K562 (cell line): ENCODE measurements at regions not wholly inside any gene's neighbourhood (a gene's known extent, or its start where the extent isn't known, plus 50 kb on each side); places are given as distances from the start of the nearest gene placed in this dataset.

Source experiments
- ATAC-seq: fragments of 200-7000 bp; cut with Tn5 transposase; 3 replicates; pipeline ENCODE4 v1.9.1; 2020; ENCODE audit warnings: moderate library complexity
- BruUV-seq: library from RNA; stranded (reverse); fragments of 400-500 nt; replicated peaks from 2 replicates; lab custom pipeline; 2021; lab: Mats Ljungman, UMichigan
- CTCF ChIA-PET: fragments of 300-600 bp; formaldehyde crosslinking; extraction: SDS; loops from one replicate; lab custom pipeline; 2021; ENCODE audit warnings: low intra/inter-chr PET ratio; lab: Yijun Ruan, JAX
- POLR2A ChIA-PET: fragments of 300-600, 350-650 bp; sonication (Branson Sonifier 250); formaldehyde crosslinking; extraction: SDS; loops from one replicate; lab custom pipeline; 2021; ENCODE audit warnings: antibody characterized with exemption, inconsistent platforms; lab: Yijun Ruan, JAX
- DNase-seq, 4 experiments: peaks; one replicate each; pipeline versions ENCODE4 v3.0.0 to v3.0.0-alpha.2; 2011 to 2018; ENCODE audit warnings: low spot score in 3 of 4, mixed read lengths in 3 of 4; ENCODE audit errors: extremely low read depth in 1 of 4
- FAIRE-seq: peaks from 2 replicates; lab custom pipeline; 2011; peaks lifted over from hg19 to GRCh38; lab: Jason Lieb, UNC
- H2AFZ ChIP-seq: 2 replicates; pipeline ENCODE4 v1.6.0; 2011; ENCODE audit warnings: low read depth, low read length, control low read depth, inconsistent platforms
- H3K27ac ChIP-seq: fragments of 200-600 bp; 3 replicates; pipeline ENCODE4 v1.8.0; 2011; ENCODE audit warnings: low read depth, mild to moderate bottlenecking, control low read depth, inconsistent platforms, low read length, moderate library complexity, mixed read lengths; ENCODE audit errors: extremely low read depth
- H3K27me3 ChIP-seq, 2 experiments: fragments of 300-600 bp in 1 of 2; 2 replicates in 1 of 2; 3 replicates in 1 of 2; pipeline versions ENCODE4 v1.6.0 to v1.8.0; 2011; ENCODE audit warnings: inconsistent platforms in 2 of 2, low read length in 2 of 2, mild to moderate bottlenecking in 1 of 2, mixed read lengths in 1 of 2, moderate library complexity in 1 of 2; ENCODE audit not compliant: control insufficient read depth in 2 of 2, insufficient read depth in 2 of 2
- H3K36me3 ChIP-seq: fragments of 300-600 bp; 3 replicates; pipeline ENCODE4 v1.8.0; 2011; ENCODE audit warnings: mild to moderate bottlenecking, low read length, inconsistent platforms; ENCODE audit not compliant: control insufficient read depth, insufficient read depth
- H3K4me1 ChIP-seq, 2 experiments: fragments of 200-600 bp in 1 of 2; replicated peaks in 1 of 2; 2 replicates in 1 of 2; 3 replicates in 1 of 2; pipeline versions ENCODE4 v1.5.1 to v1.8.0; 2011; ENCODE audit warnings: inconsistent platforms in 2 of 2, low read length in 2 of 2, mild to moderate bottlenecking in 1 of 2, mixed read lengths in 1 of 2, moderate library complexity in 1 of 2; ENCODE audit not compliant: control insufficient read depth in 2 of 2, insufficient read depth in 2 of 2
- H3K4me2 ChIP-seq: 2 replicates; pipeline ENCODE4 v1.6.1; 2011; ENCODE audit warnings: low read length, control low read depth, inconsistent platforms, mixed read lengths; ENCODE audit not compliant: insufficient read depth
- H3K4me3 ChIP-seq: fragments of 200-600 bp; sonication (generic), shearing (Covaris generic); 2 replicates; pipeline ENCODE4 v1.5.1; 2016; ENCODE audit warnings: control low read depth, inconsistent platforms
- H3K79me2 ChIP-seq: fragments of 200-600 bp; 3 replicates; pipeline ENCODE4 v1.8.0; 2011; ENCODE audit warnings: low read length, inconsistent platforms; ENCODE audit not compliant: control insufficient read depth, insufficient read depth
- H3K9ac ChIP-seq, 2 experiments: 2 replicates each; pipeline versions ENCODE4 v1.6.0 to v1.6.1; 2011; ENCODE audit warnings: low read depth in 2 of 2, low read length in 2 of 2, control low read depth in 1 of 2, inconsistent platforms in 1 of 2, mild to moderate bottlenecking in 1 of 2, mixed read lengths in 1 of 2; ENCODE audit not compliant: insufficient read depth in 1 of 2
- H3K9me1 ChIP-seq: one replicate; pipeline ENCODE4 v1.6.0; 2011; ENCODE audit warnings: inconsistent platforms, mild to moderate bottlenecking, low read length, moderate library complexity; ENCODE audit not compliant: control insufficient read depth, insufficient read depth
- H3K9me3 ChIP-seq: replicated peaks from 2 replicates; pipeline ENCODE4 v1.5.1; 2011; ENCODE audit warnings: low read depth, low read length, inconsistent platforms; ENCODE audit not compliant: control insufficient read depth, insufficient read depth
- H4K20me1 ChIP-seq: replicated peaks from 2 replicates; pipeline ENCODE4 v1.6.1; 2011; ENCODE audit warnings: low read length, inconsistent platforms, mixed read lengths; ENCODE audit not compliant: control insufficient read depth, insufficient read depth
- GABPB1 ChIP-seq: sonication (generic); formaldehyde crosslinking; IDR thresholded peaks from 2 replicates; pipeline ENCODE4 v1.8.0; 2022; ENCODE audit warnings: mild to moderate bottlenecking, missing genetic modification reagents
- IFI16 ChIP-seq: fragments of 250-450 bp; sonication (Bioruptor Pico); IDR thresholded peaks from 2 replicates; pipeline ENCODE4 v2.1.2; 2022; ENCODE audit warnings: mild to moderate bottlenecking, inconsistent platforms
- MAFG ChIP-seq: fragments of 450-650 bp; conservative IDR thresholded peaks from 2 replicates; pipeline ENCODE4 v1.6.1; 2016; ENCODE audit warnings: missing genetic modification characterization, missing compliant biosample characterization
- PRPF4 ChIP-seq: fragments of 200-400 bp; formaldehyde crosslinking; IDR thresholded peaks from one replicate; pipeline ENCODE4 v1.6.1; 2017; ENCODE audit warnings: low read length, low read depth, mild to moderate bottlenecking; ENCODE audit not compliant: insufficient read depth, poor library complexity, severe bottlenecking
- RBM14 ChIP-seq: fragments of 200-400 bp; formaldehyde crosslinking; IDR thresholded peaks from 2 replicates; pipeline ENCODE4 v1.6.1; 2018; ENCODE audit warnings: low read depth, mild to moderate bottlenecking, low read length, moderate library complexity, borderline replicate concordance; ENCODE audit not compliant: insufficient read depth
- SNRNP70 ChIP-seq: fragments of 200-400 bp; formaldehyde crosslinking; optimal IDR thresholded peaks from 2 replicates; pipeline ENCODE3; 2017; ENCODE audit warnings: low read depth, low read length
- TCF3 ChIP-seq: sonication (generic); formaldehyde crosslinking; IDR thresholded peaks from 2 replicates; pipeline ENCODE4 v1.4.0; 2020; ENCODE audit warnings: mild to moderate bottlenecking, missing genetic modification reagents
- ZNF263 ChIP-seq: sonication (generic); formaldehyde crosslinking; IDR thresholded peaks from 2 replicates; pipeline ENCODE4 v1.8.0; 2022; ENCODE audit warnings: mild to moderate bottlenecking, missing genetic modification reagents, borderline replicate concordance
- ZNF586 ChIP-seq: fragments of 450-650 bp; formaldehyde crosslinking; conservative IDR thresholded peaks from 2 replicates; pipeline ENCODE4 v1.4.0; 2020; ENCODE audit warnings: mild to moderate bottlenecking, moderate library complexity
- WGBS: fragments of 100-300 bp; shearing (Covaris generic); methylation state at CpG from one replicate; pipeline ENCODE4 v1.1.6; 2016; ENCODE audit warnings: low coverage, mixed read lengths; ENCODE audit not compliant: insufficient coverage; ENCODE audit errors: missing lambda C conversion rate; 5-methylcytosine and 5-hydroxymethylcytosine counted together
- in situ Hi-C: fragments of 300-500 bp; cut with MboI; formaldehyde crosslinking; loops from 4 replicates; pipeline ENCODE4 v1.15.0; 2018; ENCODE audit warnings: inconsistent platforms, mixed read lengths
- intact Hi-C: fragments of 100-400 bp; cut with micrococcal nuclease; formaldehyde crosslinking; loops from 2 replicates; pipeline ENCODE4 v1.14.2; 2022
- TF ChIP-seq, protein P1 (sequence below): fragments of 450-650 bp; IDR thresholded peaks from 2 replicates; pipeline ENCODE4 v1.6.1; 2018; ENCODE audit not compliant: partially characterized antibody
- TF ChIP-seq, protein P2 (sequence below), 2 experiments: IDR thresholded peaks; 2 replicates each; pipeline ENCODE4 v1.6.1; 2011; ENCODE audit warnings: borderline replicate concordance in 1 of 2, control low read depth in 1 of 2, low read depth in 1 of 2, low read length in 1 of 2, mild to moderate bottlenecking in 1 of 2, mixed read lengths in 1 of 2, moderate library complexity in 1 of 2; ENCODE audit not compliant: insufficient read depth in 1 of 2, insufficient read length in 1 of 2, poor library complexity in 1 of 2, severe bottlenecking in 1 of 2; ENCODE audit errors: extremely low read depth in 1 of 2
- TF ChIP-seq, protein P3 (sequence below): sonication (generic); formaldehyde crosslinking; IDR thresholded peaks from 2 replicates; pipeline ENCODE4 v1.9.0; 2022; ENCODE audit warnings: mild to moderate bottlenecking, missing genetic modification reagents
- TF ChIP-seq, protein P4 (sequence below): IDR thresholded peaks from 3 replicates; pipeline ENCODE4 v1.6.1; 2011; ENCODE audit warnings: borderline replicate concordance, mild to moderate bottlenecking; ENCODE audit not compliant: insufficient read length, insufficient read depth
- TF ChIP-seq, protein P5 (sequence below), 2 experiments: fragments of 450-650 bp in 1 of 2; sonication (generic) in 1 of 2; formaldehyde crosslinking in 1 of 2; IDR thresholded peaks in 1 of 2; conservative IDR thresholded peaks in 1 of 2; 2 replicates each; pipeline versions ENCODE4 v1.6.1 to v1.8.1; 2016 to 2023; ENCODE audit warnings: mild to moderate bottlenecking in 2 of 2, moderate library complexity in 2 of 2, inconsistent platforms in 1 of 2, missing genetic modification reagents in 1 of 2

DNA sequence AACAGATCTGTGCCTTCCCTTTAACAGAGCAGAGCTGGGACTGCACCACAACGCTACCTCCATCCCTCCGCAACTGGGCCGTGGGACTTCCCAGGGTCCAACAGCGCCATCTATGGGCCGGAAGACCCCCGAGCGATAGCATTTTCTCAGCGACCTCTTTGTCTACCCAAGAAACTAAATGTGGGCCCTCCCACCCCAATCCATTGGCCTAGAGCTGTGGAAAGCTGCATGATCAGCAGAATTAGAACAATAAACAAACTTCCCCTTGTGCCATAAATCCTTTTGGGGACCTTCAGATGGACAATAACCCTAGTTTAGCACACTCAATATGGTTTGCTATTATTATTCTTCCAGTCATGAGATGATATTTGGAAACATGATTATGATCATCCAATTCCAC, 74.8 kb upstream of the NTRK3 start:
- no peak overlapping the region for H3K4me2 ChIP-seq
- no peaks in the 10 kb centered on the region for H3K79me2 ChIP-seq
- no peak overlapping the region for H3K4me3 ChIP-seq
- in situ Hi-C loops (no loop called here), intact Hi-C loops (no loop called here)
- no TSS peak for BruUV-seq
- H3K9ac ChIP-seq = no peak overlapping the region
- peak; percentile 11 for FAIRE-seq
- DNase-seq = peak; percentile 68 to 80 (median 76)
- CTCF ChIA-PET = no interaction called here
- no peaks in the 10 kb centered on the region for H3K4me1 ChIP-seq
- 0% methylated on average over 8 of the region's 8 CpGs for WGBS
- H3K27ac ChIP-seq = no peak overlapping the region
- peaks cover 0 to 9% of the 10 kb centered on the region in 2 experiments; a peak in 1 of 5 replicates for H3K27me3 ChIP-seq
- H3K9me1 ChIP-seq = no peaks in the 10 kb centered on the region
- H2AFZ ChIP-seq = no peak overlapping the region
- H3K36me3 ChIP-seq = no peaks in the 10 kb centered on the region
- H4K20me1 ChIP-seq = no peaks in the 10 kb centered on the region
- no peaks in the 10 kb centered on the region for H3K9me3 ChIP-seq
- POLR2A ChIA-PET = no interaction called here
- ATAC-seq = peak; percentile 96
- TF ChIP-seq PRPF4 (no peak), ZNF586 (CRISPR knock-in tag) (no peak), MAFG (tag) (peak; percentile 73), GABPB1 (no peak), IFI16 (CRISPR knock-in tag) (no peak), RBM14 (no peak), TCF3 (CRISPR knock-in tag) (no peak), SNRNP70 (no peak), ZNF263 (no peak)
- TF ChIP-seq, protein P1, sequence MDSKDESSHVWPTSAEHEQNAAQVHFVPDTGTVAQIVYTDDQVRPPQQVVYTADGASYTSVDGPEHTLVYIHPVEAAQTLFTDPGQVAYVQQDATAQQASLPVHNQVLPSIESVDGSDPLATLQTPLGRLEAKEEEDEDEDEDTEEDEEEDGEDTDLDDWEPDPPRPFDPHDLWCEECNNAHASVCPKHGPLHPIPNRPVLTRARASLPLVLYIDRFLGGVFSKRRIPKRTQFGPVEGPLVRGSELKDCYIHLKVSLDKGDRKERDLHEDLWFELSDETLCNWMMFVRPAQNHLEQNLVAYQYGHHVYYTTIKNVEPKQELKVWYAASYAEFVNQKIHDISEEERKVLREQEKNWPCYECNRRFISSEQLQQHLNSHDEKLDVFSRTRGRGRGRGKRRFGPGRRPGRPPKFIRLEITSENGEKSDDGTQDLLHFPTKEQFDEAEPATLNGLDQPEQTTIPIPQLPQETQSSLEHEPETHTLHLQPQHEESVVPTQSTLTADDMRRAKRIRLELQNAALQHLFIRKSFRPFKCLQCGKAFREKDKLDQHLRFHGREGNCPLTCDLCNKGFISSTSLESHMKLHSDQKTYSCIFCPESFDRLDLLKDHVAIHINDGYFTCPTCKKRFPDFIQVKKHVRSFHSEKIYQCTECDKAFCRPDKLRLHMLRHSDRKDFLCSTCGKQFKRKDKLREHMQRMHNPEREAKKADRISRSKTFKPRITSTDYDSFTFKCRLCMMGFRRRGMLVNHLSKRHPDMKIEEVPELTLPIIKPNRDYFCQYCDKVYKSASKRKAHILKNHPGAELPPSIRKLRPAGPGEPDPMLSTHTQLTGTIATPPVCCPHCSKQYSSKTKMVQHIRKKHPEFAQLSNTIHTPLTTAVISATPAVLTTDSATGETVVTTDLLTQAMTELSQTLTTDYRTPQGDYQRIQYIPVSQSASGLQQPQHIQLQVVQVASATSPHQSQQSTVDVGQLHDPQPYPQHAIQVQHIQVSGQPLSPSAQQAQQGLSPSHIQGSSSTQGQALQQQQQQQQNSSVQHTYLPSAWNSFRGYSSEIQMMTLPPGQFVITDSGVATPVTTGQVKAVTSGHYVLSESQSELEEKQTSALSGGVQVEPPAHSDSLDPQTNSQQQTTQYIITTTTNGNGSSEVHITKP = peak; percentile 64
- TF ChIP-seq, protein P2, sequence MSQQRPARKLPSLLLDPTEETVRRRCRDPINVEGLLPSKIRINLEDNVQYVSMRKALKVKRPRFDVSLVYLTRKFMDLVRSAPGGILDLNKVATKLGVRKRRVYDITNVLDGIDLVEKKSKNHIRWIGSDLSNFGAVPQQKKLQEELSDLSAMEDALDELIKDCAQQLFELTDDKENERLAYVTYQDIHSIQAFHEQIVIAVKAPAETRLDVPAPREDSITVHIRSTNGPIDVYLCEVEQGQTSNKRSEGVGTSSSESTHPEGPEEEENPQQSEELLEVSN (IDR thresholded peaks at IDR 0.05; ENCODE audit: borderline replicate concordance in 1 of 2, extremely low read depth in 1 of 2, insufficient read depth in 1 of 2, insufficient read length in 1 of 2, low read depth in 1 of 2, low read length in 1 of 2, poor library complexity in 1 of 2, severe bottlenecking in 1 of 2) = no peak
- TF ChIP-seq, protein P3, sequence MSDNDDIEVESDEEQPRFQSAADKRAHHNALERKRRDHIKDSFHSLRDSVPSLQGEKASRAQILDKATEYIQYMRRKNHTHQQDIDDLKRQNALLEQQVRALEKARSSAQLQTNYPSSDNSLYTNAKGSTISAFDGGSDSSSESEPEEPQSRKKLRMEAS (CRISPR knock-in tag) = no peak
- TF ChIP-seq, protein P4, sequence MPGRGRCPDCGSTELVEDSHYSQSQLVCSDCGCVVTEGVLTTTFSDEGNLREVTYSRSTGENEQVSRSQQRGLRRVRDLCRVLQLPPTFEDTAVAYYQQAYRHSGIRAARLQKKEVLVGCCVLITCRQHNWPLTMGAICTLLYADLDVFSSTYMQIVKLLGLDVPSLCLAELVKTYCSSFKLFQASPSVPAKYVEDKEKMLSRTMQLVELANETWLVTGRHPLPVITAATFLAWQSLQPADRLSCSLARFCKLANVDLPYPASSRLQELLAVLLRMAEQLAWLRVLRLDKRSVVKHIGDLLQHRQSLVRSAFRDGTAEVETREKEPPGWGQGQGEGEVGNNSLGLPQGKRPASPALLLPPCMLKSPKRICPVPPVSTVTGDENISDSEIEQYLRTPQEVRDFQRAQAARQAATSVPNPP = no peak
- TF ChIP-seq, protein P5, sequence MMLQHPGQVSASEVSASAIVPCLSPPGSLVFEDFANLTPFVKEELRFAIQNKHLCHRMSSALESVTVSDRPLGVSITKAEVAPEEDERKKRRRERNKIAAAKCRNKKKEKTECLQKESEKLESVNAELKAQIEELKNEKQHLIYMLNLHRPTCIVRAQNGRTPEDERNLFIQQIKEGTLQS (IDR thresholded peaks at IDR 0.05) = no peak
- TF ChIP-seq, protein P5 (CRISPR knock-in tag; conservative IDR thresholded peaks at IDR 0.05) = no peak
